Neural cell (in vitro differentiated cells): ENCODE measurements at regions not wholly inside any gene's neighbourhood (a gene's known extent, or its start where the extent isn't known, plus 50 kb on each side); places are given as distances from the start of the nearest gene placed in this dataset.

Experiments
- H2AFZ ChIP-seq: fragments of 200-600, 300-800 bp; sonication (generic), shearing (Covaris generic); 2 replicates; pipeline ENCODE4 v1.6.0; 2014; ENCODE audit warnings: low read depth, mild to moderate bottlenecking, antibody characterized with exemption, low read length, moderate library complexity
- H3F3A ChIP-seq: fragments of 200-600 bp; shearing (Covaris generic); 2 replicates; pipeline ENCODE4 v1.6.1; 2016; ENCODE audit warnings: mild to moderate bottlenecking, moderate library complexity, mixed read lengths, antibody characterized with exemption, low read length; ENCODE audit not compliant: insufficient read depth, poor library complexity, severe bottlenecking
- H3K27ac ChIP-seq: fragments of 200-600, 300-800 bp; sonication (generic), shearing (Covaris generic); 2 replicates; pipeline ENCODE4 v1.5.1; 2014; ENCODE audit warnings: mild to moderate bottlenecking, low read length, moderate library complexity
- H3K27me3 ChIP-seq: fragments of 300-800, 200-600 bp; sonication (generic), shearing (Covaris generic); 2 replicates; pipeline ENCODE4 v1.6.0; 2014; ENCODE audit warnings: mild to moderate bottlenecking, low read depth, low read length, moderate library complexity; ENCODE audit not compliant: insufficient read depth
- H3K36me3 ChIP-seq: fragments of 300-800, 200-600 bp; sonication (generic), shearing (Covaris generic); 2 replicates; pipeline ENCODE4 v1.5.1; 2014; ENCODE audit warnings: mild to moderate bottlenecking, antibody characterized with exemption, low read length, moderate library complexity; ENCODE audit not compliant: insufficient read depth
- H3K4me2 ChIP-seq: fragments of 300-800, 200-600 bp; sonication (generic), shearing (Covaris generic); 2 replicates; pipeline ENCODE4 v1.6.0; 2014; ENCODE audit warnings: mild to moderate bottlenecking, low read length
- H3K4me3 ChIP-seq: fragments of 300-800, 200-600 bp; sonication (generic), shearing (Covaris generic); 2 replicates; pipeline ENCODE4 v1.5.1; 2014; ENCODE audit warnings: mild to moderate bottlenecking, low read length, moderate library complexity
- H3K79me2 ChIP-seq: fragments of 200-600 bp; shearing (Covaris generic); replicated peaks from 2 replicates; pipeline ENCODE4 v1.6.0; 2014; ENCODE audit warnings: mild to moderate bottlenecking, low read length, moderate library complexity; ENCODE audit not compliant: insufficient read depth
- H3K9ac ChIP-seq: fragments of 300-800, 200-600 bp; sonication (generic), shearing (Covaris generic); 2 replicates; pipeline ENCODE4 v1.6.1; 2016; ENCODE audit warnings: mild to moderate bottlenecking, low read length, mixed read lengths
- H3K9me2 ChIP-seq: fragments of 200-600 bp; shearing (Covaris generic); 2 replicates; pipeline ENCODE4 v1.6.1; 2016; ENCODE audit warnings: mild to moderate bottlenecking, low read length, mixed read lengths; ENCODE audit not compliant: insufficient read depth
- H3K9me3 ChIP-seq: fragments of 200-600, 300-800 bp; sonication (generic), shearing (Covaris generic); 2 replicates; pipeline ENCODE4 v1.6.1; 2016; ENCODE audit warnings: mild to moderate bottlenecking, mixed run types, low read length, moderate library complexity, mixed read lengths
- H4K20me1 ChIP-seq: fragments of 200-600 bp; shearing (Covaris generic); 2 replicates; pipeline ENCODE4 v1.6.1; 2016; ENCODE audit warnings: mild to moderate bottlenecking, mixed run types; ENCODE audit not compliant: insufficient read depth
- CTCF ChIP-seq: fragments of 450-650 bp; IDR thresholded peaks from 2 replicates; pipeline ENCODE4 v1.5.1; 2014; ENCODE audit warnings: antibody characterized with exemption, mild to moderate bottlenecking, moderate library complexity; ENCODE audit not compliant: poor library complexity, severe bottlenecking
- EP300 ChIP-seq: fragments of 450-650 bp; conservative IDR thresholded peaks from 2 replicates; pipeline ENCODE4 v1.6.1; 2014; ENCODE audit warnings: antibody characterized with exemption, mild to moderate bottlenecking, moderate library complexity; ENCODE audit not compliant: poor library complexity, severe bottlenecking
- EZH2 ChIP-seq: fragments of 200-600, 300-800 bp; shearing (Covaris generic), sonication (generic); IDR thresholded peaks from 2 replicates; pipeline ENCODE4 v1.6.1; 2014; ENCODE audit warnings: antibody characterized with exemption, low read length, borderline replicate concordance, mild to moderate bottlenecking; ENCODE audit not compliant: insufficient read depth, poor library complexity, severe bottlenecking
- MXI1 ChIP-seq: fragments of 450-650 bp; conservative IDR thresholded peaks from 2 replicates; pipeline ENCODE4 v1.6.1; 2014; ENCODE audit warnings: antibody characterized with exemption, mild to moderate bottlenecking; ENCODE audit not compliant: poor library complexity, severe bottlenecking
- POLR2AphosphoS5 ChIP-seq: IDR thresholded peaks from 2 replicates; pipeline ENCODE4 v1.6.1; 2012
- RAD21 ChIP-seq: fragments of 450-650 bp; conservative IDR thresholded peaks from 2 replicates; pipeline ENCODE4 v1.6.1; 2014; ENCODE audit warnings: antibody characterized with exemption, mild to moderate bottlenecking, moderate library complexity
- SMC3 ChIP-seq: fragments of 450-650 bp; conservative IDR thresholded peaks from 2 replicates; pipeline ENCODE4 v1.6.1; 2014; ENCODE audit warnings: antibody characterized with exemption, mild to moderate bottlenecking, moderate library complexity; ENCODE audit not compliant: poor library complexity
- TAF1 ChIP-seq: IDR thresholded peaks from 2 replicates; pipeline ENCODE4 v1.6.1; 2012; ENCODE audit warnings: low read depth
- TF ChIP-seq, protein P1 (sequence below): IDR thresholded peaks from 2 replicates; pipeline ENCODE4 v1.6.1; 2012; ENCODE audit warnings: borderline replicate concordance

DNA sequence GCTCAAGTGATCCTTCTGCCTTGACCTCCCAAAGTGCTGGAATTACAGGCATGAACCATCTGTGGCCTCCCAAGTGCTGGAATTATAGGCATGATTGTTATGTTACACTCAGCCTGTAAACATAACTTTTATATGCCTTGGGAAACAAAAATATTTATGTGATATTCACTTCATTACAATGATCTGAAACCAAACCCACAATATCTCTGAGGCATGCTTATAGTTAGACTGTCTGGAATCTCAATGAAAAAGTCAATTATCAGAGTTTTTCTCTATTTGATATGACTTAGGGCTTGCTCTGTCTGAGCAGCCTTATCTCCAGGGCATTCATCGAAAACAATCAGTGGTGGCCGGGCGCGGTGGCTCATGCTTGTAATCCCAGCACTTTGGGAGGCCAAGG is 195.3 kb upstream of the MYO3A start:
- Histone ChIP-seq H3K9me2 (no peaks in the 10 kb centered on the region), H3K27ac (no peak overlapping the region), H2AFZ (no peak overlapping the region), H3K9me3 (no peaks in the 10 kb centered on the region), H3F3A (no peaks in the 10 kb centered on the region), H3K9ac (no peak overlapping the region), H3K79me2 (no peaks in the 10 kb centered on the region), H3K4me3 (no peak overlapping the region), H4K20me1 (no peaks in the 10 kb centered on the region), H3K4me2 (no peak overlapping the region), H3K36me3 (no peaks in the 10 kb centered on the region), H3K27me3 (no peaks in the 10 kb centered on the region)
- TF ChIP-seq EP300 (no peak), SMC3 (no peak), TAF1 (no peak), RAD21 (no peak), EZH2 (no peak), CTCF (no peak), POLR2AphosphoS5 (no peak)
- TF ChIP-seq, protein P1, sequence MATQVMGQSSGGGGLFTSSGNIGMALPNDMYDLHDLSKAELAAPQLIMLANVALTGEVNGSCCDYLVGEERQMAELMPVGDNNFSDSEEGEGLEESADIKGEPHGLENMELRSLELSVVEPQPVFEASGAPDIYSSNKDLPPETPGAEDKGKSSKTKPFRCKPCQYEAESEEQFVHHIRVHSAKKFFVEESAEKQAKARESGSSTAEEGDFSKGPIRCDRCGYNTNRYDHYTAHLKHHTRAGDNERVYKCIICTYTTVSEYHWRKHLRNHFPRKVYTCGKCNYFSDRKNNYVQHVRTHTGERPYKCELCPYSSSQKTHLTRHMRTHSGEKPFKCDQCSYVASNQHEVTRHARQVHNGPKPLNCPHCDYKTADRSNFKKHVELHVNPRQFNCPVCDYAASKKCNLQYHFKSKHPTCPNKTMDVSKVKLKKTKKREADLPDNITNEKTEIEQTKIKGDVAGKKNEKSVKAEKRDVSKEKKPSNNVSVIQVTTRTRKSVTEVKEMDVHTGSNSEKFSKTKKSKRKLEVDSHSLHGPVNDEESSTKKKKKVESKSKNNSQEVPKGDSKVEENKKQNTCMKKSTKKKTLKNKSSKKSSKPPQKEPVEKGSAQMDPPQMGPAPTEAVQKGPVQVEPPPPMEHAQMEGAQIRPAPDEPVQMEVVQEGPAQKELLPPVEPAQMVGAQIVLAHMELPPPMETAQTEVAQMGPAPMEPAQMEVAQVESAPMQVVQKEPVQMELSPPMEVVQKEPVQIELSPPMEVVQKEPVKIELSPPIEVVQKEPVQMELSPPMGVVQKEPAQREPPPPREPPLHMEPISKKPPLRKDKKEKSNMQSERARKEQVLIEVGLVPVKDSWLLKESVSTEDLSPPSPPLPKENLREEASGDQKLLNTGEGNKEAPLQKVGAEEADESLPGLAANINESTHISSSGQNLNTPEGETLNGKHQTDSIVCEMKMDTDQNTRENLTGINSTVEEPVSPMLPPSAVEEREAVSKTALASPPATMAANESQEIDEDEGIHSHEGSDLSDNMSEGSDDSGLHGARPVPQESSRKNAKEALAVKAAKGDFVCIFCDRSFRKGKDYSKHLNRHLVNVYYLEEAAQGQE, result no peak

GRCh38 chr10:25743832-25744231 is 190.2 kb upstream of the MYO3A start:
- Histone ChIP-seq H3K27me3 (no peaks in the 10 kb centered on the region), H3K9me3 (no peaks in the 10 kb centered on the region), H4K20me1 (no peaks in the 10 kb centered on the region), H3K9ac (no peak overlapping the region), H3K4me3 (no peak overlapping the region), H3K9me2 (no peaks in the 10 kb centered on the region), H3K36me3 (no peaks in the 10 kb centered on the region), H3K4me2 (no peak overlapping the region), H2AFZ (no peak overlapping the region), H3F3A (no peaks in the 10 kb centered on the region), H3K79me2 (no peaks in the 10 kb centered on the region), H3K27ac (no peak overlapping the region)
- TF ChIP-seq, protein P1, result no peak
- no peak for TF ChIP-seq TAF1
- TF ChIP-seq POLR2AphosphoS5, result no peak
- TF ChIP-seq SMC3, result no peak
- TF ChIP-seq EP300, result no peak
- no peak for TF ChIP-seq EZH2
- no peak for TF ChIP-seq MXI1
- TF ChIP-seq CTCF, result no peak
- no peak for TF ChIP-seq RAD21
